GM19025 (cell line): ENCODE measurements at regions not wholly inside any gene's neighbourhood (a gene's known extent, or its start where the extent isn't known, plus 50 kb on each side); places are given as distances from the start of the nearest gene placed in this dataset.

Experiments used
- ATAC-seq: cut with Tn5 transposase; IDR thresholded peaks from one replicate; pipeline ENCODE4 v1.9.1; 2021; ENCODE audit warnings: mild to moderate bottlenecking, low read depth, moderate library complexity; ENCODE audit not compliant: unreplicated experiment

GRCh38 chr5:2012885-2013284 lies 130.2 kb upstream of the IRX4 start:
- ATAC-seq = no peak

- ATAC-seq = no peak
These were observed 129.0 kb upstream of the IRX4 start for GRCh38 chr5:2011481-2012411.

- no peak for ATAC-seq
These were observed 128.2 kb upstream of the IRX4 start for GRCh38 chr5:2010940-2011339.

GRCh38 chr5:2009986-2010914 lies 127.5 kb upstream of the IRX4 start:
- no peak for ATAC-seq

- ATAC-seq = no peak
These were observed 126.3 kb upstream of the IRX4 start for GRCh38 chr5:2008851-2009629.

GRCh38 chr5:2007878-2008501 lies 125.3 kb upstream of the IRX4 start:
- ATAC-seq = no peak

GRCh38 chr5:2007496-2007877 lies 124.8 kb upstream of the IRX4 start:
- ATAC-seq = no peak

GRCh38 chr5:2006971-2007291 lies 124.2 kb upstream of the IRX4 start:
- no peak for ATAC-seq

GRCh38 chr5:2006193-2006970 lies 123.7 kb upstream of the IRX4 start:
- no peak for ATAC-seq

GRCh38 chr5:2005101-2006041 lies 122.6 kb upstream of the IRX4 start:
- no peak for ATAC-seq

- no peak for ATAC-seq
These were observed 121.1 kb upstream of the IRX4 start for GRCh38 chr5:2003690-2004365.

GRCh38 chr5:2003206-2003605 lies 120.5 kb upstream of the IRX4 start:
- no peak for ATAC-seq

- ATAC-seq = no peak
These were observed 118.6 kb upstream of the IRX4 start for GRCh38 chr5:2001300-2001699.

- no peak for ATAC-seq
These were observed 117.9 kb upstream of the IRX4 start for GRCh38 chr5:2000591-2000990.

- no peak for ATAC-seq
These were observed 117.1 kb upstream of the IRX4 start for GRCh38 chr5:1999794-2000193.

GRCh38 chr5:1998716-1999317 lies 116.1 kb upstream of the IRX4 start:
- ATAC-seq = no peak

- ATAC-seq = no peak
These were observed 115.6 kb upstream of the IRX4 start for GRCh38 chr5:1998348-1998669.
